Left lobe of liver (tissue), 2 donors: ENCODE measurements at regions not wholly inside any gene's neighbourhood (a gene's known extent, or its start where the extent isn't known, plus 50 kb on each side); places are given as distances from the start of the nearest gene placed in this dataset.

ENCODE experiments used
- ATAC-seq: fragments of 200-7000 bp; cut with Tn5 transposase; one replicate; pipeline ENCODE4 v1.9.1; 2020; ENCODE audit warnings: mild to moderate bottlenecking, moderate library complexity
- DNase-seq: peaks from one replicate; pipeline ENCODE4 v3.0.0-alpha.2; 2020; ENCODE audit warnings: low spot score
- donor health status: DM: no; HTN: no; CAD: no; lungs with moderate emphysema.
- donor health status: DM: no; HTN: yes; CAD: no.

DNA sequence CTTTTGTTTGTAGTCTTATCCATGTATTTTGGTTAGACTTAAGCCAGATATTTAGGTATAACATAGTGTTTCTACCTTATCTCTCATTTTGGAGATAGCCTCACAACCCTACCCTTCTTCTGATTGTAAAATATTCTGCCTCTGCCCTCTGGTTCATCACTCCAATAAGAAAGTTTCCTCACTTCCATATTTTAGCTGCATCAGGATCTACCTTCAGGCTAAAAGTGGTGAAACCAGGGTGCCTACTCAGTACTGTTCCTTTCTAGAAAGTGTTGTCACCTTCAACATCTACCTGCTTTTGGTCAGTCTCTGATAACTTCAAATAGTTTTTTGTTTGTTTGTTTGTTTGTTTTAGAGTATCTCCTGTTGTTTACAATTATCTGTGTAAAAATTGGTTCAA lies 294.6 kb downstream of the ANXA1 start:
- no peak for DNase-seq
- ATAC-seq = no peak

DNA sequence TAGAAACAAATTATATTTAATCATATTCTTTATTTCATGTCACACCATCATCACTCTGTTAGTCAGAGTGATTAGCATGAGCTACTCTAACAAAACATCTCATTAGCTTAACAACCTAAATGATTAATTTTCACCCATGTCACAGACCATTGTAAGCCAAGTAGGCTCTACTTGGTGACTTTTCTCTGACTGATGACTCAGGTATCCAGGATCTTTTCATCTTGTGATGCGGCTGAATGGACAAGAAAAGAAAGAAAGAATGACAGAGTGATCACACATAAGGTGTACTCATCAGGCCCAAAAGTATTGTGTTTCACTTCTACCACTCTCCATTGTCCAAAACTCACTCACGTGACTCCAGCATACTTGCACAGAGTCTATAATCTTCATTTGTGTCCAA lies 299.3 kb downstream of the ANXA1 start:
- ATAC-seq (no peak), DNase-seq (no peak)

DNA sequence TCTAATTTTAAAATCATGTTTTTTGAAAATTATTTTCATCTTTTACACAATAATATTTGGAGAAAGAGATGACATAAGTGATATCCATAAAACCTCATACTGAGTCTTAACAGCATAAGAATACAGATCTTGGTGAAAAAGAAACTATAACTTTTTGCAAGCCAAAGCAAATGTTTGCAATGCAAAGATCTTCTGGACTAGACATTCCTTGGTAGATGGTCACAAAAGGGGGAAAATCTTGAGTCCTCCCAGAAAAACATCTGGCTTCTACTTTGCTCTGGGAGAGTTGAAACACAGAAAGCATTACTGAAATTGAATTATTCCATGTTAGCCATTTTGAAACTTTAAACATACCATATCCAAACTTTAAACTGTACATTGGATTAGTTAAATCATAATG lies 308.2 kb downstream of the ANXA1 start:
- DNase-seq (no peak), ATAC-seq (no peak)

DNA sequence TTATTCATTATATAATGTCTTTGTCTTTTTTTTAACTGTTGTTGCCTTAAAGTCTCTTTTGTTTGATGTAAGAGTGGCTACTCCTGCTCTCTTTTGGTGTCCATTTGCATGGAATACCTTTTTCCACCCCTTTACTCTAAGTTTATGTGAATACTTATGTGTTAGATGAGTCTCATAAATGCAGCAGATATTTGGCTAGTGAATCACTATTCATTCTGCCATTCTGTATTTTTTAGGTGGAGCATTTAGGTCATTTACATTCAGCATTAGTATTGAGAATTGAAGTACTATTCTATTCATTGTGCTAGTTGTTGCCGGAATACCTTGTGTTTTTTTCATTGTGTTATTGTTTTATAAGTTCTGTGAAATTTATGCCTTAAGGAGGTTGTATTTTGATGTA lies 317.1 kb downstream of the ANXA1 start:
- ATAC-seq = no peak

DNA sequence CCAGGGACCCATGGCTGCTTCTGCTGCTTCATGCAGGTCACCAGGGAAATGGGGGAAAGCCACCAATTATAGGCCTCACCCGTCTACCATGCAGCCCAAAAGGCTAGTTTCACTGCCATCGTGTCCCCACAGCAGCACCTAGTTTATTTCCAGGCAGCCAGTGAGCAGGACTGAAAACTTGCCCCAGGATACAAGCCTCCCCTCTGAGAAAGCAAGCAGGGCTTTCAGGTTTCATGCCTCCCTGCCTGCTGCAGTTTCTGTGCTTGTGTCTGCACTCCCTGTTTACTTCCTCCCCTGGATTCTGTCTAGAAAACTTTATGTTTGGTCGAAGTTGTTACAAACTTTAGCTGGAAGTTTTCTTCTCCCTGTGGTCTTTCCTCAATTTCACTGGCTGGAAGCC lies 319.1 kb downstream of the ANXA1 start:
- ATAC-seq (no peak), DNase-seq (no peak)

More for the DNA sequence above, 317.1 kb downstream of the ANXA1 start:
- no peak for DNase-seq

DNA sequence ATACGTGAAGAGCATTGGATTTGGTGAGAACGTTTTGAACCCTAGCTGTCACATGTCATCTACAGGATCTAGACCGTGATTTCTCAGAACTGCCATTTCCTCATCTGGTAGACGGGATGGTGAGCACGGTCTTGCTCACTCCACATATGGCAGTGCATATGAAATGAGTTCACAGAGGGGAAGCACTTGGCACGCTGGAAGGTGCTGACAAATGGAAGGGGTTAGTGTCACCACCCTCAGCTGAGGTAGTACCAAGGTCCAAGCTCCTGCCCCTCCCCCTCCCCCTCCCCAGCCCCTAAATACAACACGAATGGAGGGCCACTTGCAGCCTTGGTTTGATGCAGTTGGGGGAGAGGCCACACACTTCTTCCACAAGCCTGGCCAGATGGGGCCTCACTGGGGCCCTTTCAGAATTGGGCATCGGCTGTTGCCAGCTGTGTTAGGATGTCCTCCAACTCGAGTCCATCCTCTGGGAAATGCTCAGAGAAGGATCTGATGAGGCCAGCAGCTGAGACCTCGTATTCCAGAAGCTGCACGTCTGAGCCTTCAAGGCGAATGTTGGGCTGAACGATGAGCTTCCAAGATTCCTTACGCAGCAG lies 322.4 kb downstream of the ANXA1 start:
- ATAC-seq = no peak
- DNase-seq = no peak

DNA sequence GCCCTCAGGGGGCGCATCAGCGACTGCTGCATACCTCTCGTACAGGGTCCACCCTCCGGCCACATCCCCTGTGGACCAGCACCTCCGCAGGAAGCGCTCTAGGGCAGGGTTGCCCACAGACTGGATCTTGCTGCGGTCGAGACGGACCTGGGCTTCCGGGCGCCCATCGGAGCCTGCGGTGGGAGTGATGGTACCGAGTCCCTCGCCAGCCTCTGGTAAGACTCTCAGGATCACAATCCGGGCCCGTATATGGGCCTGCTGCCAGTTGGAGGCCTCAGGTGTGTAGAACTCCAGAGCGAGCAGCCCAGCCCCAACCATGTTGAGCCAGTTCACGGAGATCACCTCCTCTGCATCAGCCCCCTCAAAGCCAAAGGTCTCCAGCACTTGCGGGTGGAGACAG lies 323.0 kb downstream of the ANXA1 start:
- DNase-seq = no peak
- ATAC-seq = no peak

DNA sequence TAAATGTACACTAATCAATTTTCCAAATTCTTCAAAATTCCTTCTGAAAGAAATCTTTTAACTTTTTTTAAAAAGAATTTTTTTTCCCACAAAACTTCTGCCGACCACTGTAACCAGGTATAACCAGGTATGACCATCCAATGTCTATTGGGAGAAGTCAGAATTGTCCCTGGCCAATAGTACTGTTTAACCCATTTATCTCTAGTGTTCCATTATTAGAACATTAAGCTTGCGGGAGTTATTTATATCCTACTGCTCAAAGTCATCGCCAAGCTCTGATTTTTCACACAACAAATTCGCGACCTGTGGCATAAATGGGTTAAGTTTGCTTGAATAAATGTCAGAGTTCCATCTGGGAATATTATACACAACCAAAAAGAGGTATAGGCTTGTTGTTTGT lies 343.2 kb downstream of the ANXA1 start:
- no peak for ATAC-seq
- DNase-seq = no peak

DNA sequence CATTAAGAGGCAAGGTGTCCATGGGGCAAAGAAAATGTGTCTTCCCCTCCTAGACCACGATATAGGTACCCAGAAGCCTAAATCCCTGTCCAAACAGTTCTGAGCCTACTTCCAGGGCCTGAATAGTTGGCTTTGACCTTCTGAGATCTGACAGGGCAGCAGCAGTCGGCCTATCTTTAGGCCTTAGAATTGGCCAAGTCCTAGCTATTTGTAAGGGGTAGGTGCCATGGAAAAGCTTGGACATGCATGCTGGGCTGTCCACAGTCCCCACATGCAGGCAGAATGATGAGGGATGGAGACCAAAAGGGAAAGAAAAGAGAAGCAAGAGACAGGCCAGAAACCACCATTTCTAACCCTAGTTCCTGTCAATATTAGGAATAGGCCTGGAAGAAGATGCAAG lies 346.1 kb downstream of the ANXA1 start:
- no peak for ATAC-seq
- no peak for DNase-seq

DNA sequence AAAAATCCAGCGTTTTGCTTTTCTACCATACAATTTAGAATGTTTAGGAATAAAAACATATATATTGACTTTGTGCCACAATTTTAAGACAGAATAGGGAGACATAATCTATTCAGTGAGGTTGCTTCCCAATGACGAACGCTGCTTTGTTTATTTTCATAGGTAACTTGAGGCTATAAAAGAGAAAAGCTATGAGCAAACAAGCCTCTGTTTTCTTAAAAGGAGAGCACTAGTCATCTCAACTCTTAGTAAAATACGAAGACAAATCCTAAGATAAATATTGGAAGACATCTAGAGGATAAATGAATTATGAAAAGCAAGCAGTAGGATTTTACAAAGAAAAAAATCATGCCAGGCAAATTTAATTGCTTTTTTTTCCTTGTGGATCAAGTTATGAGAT lies 363.6 kb downstream of the ANXA1 start:
- no peak for DNase-seq
- no peak for ATAC-seq

DNA sequence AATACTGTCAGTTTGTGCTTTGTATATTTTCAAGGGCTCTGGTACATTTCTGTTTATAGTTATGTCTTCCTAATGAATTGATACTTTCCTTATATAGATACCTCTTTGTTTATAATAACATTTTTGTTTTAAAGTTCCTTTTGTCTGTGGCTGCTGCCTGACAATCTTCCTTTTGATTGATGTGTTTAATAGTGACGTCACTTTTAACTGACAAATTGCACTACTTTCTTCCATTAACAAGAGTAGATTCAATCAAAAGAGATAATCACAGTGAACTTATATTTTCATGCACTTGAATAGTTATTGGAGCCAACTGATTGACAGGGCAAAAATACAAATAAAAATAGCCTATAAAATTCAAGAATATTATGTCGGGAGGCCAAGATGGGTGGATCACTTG lies 371.7 kb downstream of the ANXA1 start:
- DNase-seq (no peak), ATAC-seq (no peak)

DNA sequence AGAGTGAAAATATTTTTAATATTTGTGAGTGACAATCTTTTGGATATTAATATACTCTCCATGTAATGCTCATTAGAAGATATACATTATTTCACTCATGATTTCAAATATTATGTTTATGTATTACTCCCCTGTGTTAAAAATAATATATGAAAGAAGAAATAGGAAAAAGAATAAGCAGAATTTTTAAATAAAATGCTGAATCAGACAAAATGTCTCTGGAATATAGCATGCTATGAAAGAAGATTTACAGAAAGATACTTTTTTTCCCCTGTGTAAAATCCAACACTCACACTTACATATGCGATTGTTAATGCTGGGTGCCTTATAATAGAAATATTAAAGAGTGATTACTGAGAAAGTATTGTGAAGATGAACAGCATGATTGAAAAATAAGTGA lies 373.7 kb downstream of the ANXA1 start:
- ATAC-seq = no peak
- DNase-seq = no peak

DNA sequence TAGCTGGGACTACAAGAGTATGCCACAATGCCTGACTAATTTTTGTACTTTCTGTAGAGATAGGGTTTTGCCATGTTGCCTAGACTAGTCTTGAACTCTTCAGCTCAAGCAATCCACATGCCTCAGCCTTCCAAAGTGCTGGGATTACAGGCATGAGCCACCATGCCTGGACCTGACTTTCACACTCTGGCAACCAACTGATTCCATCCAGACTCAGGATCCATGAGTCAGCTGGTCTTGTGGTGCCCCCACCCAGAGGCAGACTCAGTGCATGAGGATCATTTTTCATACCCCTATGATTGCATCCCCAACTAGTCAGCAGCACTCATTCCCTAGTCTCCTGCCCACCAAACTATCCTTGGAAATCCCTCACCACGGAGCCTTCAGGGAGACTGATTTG lies 375.9 kb downstream of the ANXA1 start:
- no peak for DNase-seq
- ATAC-seq = no peak

DNA sequence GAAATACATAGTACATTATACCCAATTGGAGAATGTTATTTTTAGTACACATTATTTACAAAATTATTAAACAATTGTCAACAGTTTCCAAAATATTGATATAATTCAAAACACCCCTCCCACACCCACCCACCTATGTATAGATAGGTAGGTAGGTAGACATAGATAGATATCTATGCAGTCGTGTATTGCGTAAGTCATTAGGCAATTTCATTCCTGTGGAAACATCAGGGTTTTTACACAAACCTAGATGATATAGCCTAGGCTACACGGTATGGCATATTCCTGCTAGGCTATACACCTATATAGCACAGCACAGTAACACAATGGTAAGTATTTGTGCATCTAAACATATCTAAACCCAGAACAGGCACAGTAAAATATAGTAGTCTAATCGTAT lies 377.3 kb downstream of the ANXA1 start:
- no peak for ATAC-seq

DNA sequence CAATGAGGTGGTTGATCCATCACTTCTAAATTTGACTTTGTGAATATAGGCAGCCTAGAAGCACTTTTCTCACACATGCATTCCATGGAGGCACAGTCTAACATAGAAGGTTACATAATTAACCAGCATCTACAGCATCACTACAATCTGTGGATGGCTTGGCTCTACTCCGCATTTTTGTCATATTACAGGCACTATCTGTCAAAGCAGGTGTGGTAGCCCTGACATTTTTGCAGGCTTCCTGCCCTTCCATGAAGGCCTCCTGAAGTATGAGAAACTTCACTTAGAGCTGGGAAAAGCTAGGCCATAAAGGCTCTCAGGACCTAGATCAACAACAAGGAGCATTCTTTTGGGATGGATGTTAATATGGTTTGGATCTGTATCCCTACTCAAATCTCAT lies 378.0 kb downstream of the ANXA1 start:
- DNase-seq = no peak
- no peak for ATAC-seq

More for the DNA sequence above, 377.3 kb downstream of the ANXA1 start:
- no peak for DNase-seq

DNA sequence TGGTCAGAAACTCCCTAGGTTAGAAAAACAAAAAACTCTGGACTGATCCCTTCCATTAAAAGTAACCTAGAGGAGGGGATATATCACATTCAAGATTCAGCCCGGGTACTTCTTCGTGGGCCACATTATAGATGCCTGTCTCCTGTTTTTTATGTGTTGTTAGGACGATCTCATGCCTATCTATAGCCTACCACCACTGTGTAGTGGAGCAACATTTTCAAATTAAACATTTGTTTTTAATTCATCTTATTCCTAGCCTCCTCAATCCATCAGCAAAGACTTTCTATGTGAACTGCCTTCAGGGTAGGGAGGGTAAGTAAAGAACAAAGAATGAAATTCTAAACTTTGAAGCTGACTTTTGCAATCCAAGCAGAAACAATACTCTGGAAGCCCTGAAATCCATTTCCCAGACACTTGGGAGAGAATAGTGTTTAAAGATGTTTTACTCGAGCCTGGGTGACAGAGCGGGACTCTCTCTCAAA lies 379.4 kb downstream of the ANXA1 start:
- DNase-seq (no peak), ATAC-seq (no peak)

DNA sequence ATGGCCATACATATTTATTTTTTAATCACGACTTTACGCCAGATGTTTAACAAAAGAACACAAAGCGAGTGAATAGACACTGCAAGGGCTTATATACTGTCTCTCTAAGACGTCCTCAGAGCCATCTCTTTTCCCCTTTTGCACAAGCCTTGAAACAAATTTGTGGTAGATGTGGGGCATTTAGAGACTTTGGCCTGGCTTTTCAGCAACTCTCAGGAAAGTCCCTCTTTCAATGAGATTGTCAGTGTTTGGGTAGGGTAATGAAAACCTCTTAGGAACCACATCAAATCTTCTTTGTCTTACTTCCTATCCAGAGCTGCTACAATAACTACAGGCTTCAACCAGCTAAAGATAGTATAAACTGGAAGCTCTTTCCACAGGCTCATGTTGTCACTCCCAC lies 380.0 kb downstream of the ANXA1 start:
- DNase-seq (no peak), ATAC-seq (no peak)

DNA sequence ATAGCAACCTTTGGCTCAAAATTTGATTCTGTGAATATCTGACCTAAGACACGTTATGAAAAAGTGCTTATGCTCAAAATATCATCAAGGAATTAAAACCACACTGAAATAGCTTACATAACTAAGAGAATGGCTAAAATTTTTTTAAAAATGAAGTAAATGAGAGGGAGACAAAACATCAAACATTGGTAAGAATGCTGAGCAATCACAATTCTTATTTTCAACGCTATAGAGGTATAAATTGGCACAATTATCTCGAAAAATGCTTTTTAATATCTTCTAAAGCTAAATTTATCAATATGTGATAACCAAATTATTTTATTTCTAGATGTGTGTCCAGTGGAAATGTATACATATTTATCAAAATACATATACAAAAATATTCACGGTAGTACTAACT lies 381.3 kb downstream of the ANXA1 start:
- ATAC-seq (no peak), DNase-seq (no peak)

DNA sequence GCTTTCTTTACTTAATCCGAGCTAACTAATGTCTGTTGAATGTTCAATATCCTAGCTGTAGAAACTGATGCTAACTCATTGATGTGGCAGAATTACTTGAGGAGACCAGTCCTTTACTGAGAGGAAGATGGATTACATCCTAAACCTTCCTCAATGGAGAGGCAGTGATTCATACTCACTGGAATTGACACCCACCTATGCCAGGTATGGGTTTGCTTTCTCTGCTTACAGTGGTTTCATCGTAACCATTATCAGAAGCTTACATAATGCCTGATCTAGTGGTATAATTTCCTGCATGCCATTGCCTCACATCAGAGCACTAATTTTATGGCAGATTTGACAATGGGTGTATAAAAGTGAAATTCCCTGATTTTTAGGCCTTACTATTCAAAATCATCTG lies 384.7 kb downstream of the ANXA1 start:
- DNase-seq = no peak
- ATAC-seq = no peak

DNA sequence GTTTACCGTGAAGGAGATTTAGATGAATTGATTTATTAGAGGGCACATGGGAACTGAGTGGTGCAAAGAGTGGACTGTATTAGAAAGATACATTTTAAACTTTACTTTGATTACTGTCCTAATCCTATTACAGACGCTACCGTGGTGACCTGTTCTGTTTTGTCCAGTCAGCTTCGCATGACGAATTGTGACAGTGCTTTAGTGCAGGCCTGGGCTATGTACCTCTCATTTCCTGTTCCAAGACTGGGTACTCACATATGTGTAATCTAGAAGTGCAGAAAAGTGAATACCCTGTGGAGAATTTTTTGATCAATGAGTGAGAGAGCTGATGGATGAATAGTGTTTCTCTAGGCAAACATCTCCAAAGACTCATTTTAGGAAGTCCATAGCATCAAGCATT lies 385.9 kb downstream of the ANXA1 start:
- no peak for DNase-seq
- ATAC-seq = no peak

DNA sequence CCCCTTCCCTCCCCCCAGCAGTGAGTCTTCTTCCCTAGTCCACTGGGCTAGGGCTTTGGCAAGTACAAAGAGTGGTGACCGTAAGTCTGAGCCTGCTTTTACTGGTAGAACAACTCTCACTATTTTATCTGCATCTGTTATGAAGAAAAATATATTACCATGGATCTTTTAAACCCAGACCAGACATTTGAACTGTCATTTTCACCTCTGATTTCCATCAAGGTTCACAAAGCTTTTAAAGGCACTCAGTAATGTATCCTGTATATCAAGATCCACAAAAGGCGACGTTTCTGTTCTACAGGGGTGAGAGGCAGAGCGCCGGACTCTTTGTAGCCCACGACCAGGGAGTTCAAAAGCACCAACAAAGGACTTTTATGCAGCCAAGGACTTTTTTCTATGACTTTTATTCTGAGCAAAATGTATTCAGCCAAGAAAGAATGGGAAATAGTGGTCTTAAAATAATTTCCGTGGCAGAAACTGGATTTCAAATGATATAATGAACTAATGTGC lies 388.3 kb downstream of the ANXA1 start:
- ATAC-seq (no peak), DNase-seq (no peak)

DNA sequence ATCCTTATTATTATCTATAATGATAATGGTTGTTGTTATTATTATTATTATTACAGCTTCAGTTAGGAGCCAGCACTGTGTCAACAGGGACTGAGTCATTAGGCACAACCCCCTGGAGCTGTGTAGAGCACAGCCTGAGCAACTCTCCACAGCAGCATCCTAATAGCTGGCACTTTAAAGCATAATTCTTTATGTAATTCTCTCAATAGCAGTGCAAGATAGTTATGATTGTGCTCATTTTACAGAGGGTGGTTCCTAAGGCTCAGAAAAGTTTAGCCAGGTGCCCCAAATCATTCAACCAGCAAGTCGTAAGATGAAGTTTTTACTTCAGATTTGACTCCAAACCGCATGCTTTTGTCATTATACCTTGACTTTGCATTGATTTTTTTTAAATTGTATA lies 390.3 kb downstream of the ANXA1 start:
- ATAC-seq = no peak
- no peak for DNase-seq

DNA sequence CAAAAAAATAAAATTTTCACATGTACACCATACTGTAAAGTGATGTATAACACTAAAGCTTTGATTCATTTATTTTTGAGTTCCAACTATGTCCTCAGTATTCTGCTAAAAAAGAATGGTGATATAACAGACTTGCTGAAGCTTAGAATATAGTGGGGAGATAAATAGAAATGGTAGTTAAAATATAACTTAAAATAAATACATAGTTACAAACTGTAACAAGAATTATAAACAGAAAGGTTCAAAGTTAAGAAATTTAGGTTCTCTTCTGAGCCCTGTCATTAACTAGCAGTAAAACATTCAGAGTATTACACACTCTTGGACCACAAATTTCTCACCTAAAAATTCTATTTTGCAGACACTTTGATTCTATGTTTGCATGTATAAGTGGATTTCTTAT lies 392.1 kb downstream of the ANXA1 start:
- ATAC-seq (peak; percentile 72), DNase-seq (no peak)
